SJCRH30 (cell line): ENCODE measurements at regions not wholly inside any gene's neighbourhood (a gene's known extent, or its start where the extent isn't known, plus 50 kb on each side); places are given as distances from the start of the nearest gene placed in this dataset.
"Not testable (repeated sequence)": the region's sequence is repeated elsewhere in the genome, so short reads cannot be mapped to it uniquely, and the experiment has no call there.

Experiments
- DNase-seq, 2 experiments: peaks; one replicate each; pipeline ENCODE4 v3.0.0-alpha.2; 2015 to 2020
- H3K27ac ChIP-seq: fragments of 250-450 bp; sonication (Bioruptor Pico); 2 replicates; pipeline ENCODE4 v1.5.1; 2020; ENCODE audit warnings: mild to moderate bottlenecking, moderate library complexity
- H3K27me3 ChIP-seq: fragments of 250-450 bp; sonication (Bioruptor Pico); 2 replicates; pipeline ENCODE4 v1.5.1; 2020; ENCODE audit warnings: mild to moderate bottlenecking, moderate library complexity
- H3K36me3 ChIP-seq: fragments of 250-450 bp; sonication (Bioruptor Pico); 2 replicates; pipeline ENCODE4 v1.5.1; 2020; ENCODE audit warnings: mild to moderate bottlenecking, moderate library complexity
- H3K4me1 ChIP-seq: fragments of 250-450 bp; sonication (Bioruptor Pico); 2 replicates; pipeline ENCODE4 v1.5.1; 2020; ENCODE audit warnings: mild to moderate bottlenecking, moderate library complexity
- H3K4me3 ChIP-seq: fragments of 250-450 bp; sonication (Bioruptor Pico); 2 replicates; pipeline ENCODE4 v1.5.1; 2020; ENCODE audit warnings: mild to moderate bottlenecking, moderate library complexity
- H3K9me3 ChIP-seq: fragments of 250-450 bp; sonication (Bioruptor Pico); replicated peaks from 2 replicates; pipeline ENCODE4 v1.5.1; 2020; ENCODE audit warnings: mild to moderate bottlenecking, moderate library complexity

DNA sequence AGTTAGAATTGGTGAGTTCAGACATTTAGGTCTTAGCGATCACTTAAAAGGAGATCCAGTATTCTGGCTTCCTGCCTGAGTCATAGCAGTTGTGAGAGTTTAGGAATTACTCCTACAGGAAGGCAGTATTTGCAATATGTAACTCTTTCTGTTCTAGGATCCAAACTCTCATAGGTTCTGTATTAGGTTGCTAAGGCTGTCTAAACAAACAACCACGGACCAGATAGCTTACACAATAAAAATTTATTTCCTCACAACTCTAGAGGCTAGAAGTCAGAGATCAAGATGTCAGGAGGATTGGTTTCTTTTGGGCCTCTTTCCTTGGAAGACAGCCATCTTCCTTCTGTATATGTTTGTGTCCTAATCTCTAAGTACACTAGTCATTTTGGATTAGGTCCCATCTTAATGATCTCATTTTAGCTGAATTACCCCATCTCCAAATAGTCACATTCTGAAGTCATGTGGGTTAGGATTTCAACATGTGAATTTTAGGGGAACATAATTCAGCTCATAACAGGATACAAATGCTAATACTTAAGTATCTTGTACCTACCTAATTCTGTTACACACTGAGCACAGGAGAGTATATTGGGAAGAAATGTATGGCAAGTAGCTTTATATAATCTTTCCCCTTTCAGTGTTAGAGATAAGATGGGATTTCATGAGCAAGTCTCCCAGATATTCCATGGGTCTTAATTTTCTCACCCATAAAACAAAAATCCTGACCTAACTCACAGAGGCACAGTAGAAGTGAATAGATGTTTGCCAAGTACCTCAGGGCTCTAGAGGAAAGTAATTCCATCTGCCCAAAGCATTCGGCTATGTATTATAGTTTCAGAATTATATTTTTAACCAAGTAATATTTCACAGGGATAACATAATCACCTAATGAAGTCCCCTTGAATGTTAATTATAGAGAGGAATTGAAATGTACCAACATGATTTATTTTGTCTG is 144.4 kb downstream of the PTBP2 start:
- H3K36me3 ChIP-seq, result no peaks in the 10 kb centered on the region
- H3K27me3 ChIP-seq, result no peaks in the 10 kb centered on the region
- no peak for DNase-seq
- H3K9me3 ChIP-seq, result no peaks in the 10 kb centered on the region
- H3K4me3 ChIP-seq, result no peak overlapping the region
- H3K4me1 ChIP-seq, result no peaks in the 10 kb centered on the region
- H3K27ac ChIP-seq, result no peak overlapping the region

DNA sequence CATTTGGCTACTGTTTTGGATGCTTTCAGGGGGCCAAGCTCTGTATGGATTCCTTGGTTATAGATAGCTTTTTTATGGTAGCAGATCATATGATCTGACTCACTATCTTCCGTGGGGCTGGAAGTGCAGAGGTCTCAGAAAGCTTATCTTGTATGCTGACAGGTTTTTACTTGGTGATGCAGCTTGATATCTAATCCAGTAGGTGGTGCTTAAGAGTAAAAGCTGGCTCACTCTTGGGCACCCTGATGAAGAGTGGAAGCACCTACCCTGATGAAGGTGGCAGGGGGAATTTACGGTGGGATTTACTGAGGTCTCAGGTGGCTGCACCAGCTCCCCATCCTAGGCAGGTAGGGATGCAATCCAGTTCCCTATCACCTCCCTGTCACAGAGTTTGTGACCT is 151.2 kb downstream of the PTBP2 start:
- H3K36me3 ChIP-seq, result no peaks in the 10 kb centered on the region
- H3K27ac ChIP-seq, result no peak overlapping the region
- no peaks in the 10 kb centered on the region for H3K4me1 ChIP-seq
- no peak for DNase-seq
- H3K4me3 ChIP-seq, result no peak overlapping the region
- no peaks in the 10 kb centered on the region for H3K9me3 ChIP-seq
- no peaks in the 10 kb centered on the region for H3K27me3 ChIP-seq

DNA sequence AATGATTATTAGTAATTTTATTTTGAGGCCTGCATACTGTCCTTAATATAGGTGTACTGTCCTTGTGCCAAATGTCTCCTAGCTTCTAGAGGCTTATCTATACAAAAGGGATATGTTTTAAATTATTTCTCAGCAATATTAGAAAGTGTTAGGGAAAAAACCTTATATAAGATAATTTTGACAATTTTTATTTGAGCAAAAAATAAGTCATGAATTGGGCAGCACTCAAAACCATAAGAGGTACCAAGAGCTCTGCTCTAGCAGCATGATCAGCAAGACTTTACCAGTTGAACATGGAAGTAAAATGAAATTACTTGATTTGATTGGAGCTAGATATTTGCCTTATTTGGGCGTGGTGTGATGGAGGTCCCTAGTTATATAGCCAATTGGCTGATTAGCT is 157.1 kb downstream of the PTBP2 start:
- no peaks in the 10 kb centered on the region for H3K36me3 ChIP-seq
- H3K27me3 ChIP-seq, result no peaks in the 10 kb centered on the region
- H3K9me3 ChIP-seq, result no peaks in the 10 kb centered on the region
- no peak overlapping the region for H3K4me3 ChIP-seq
- no peaks in the 10 kb centered on the region for H3K4me1 ChIP-seq
- H3K27ac ChIP-seq, result no peak overlapping the region
- no peak for DNase-seq

DNA sequence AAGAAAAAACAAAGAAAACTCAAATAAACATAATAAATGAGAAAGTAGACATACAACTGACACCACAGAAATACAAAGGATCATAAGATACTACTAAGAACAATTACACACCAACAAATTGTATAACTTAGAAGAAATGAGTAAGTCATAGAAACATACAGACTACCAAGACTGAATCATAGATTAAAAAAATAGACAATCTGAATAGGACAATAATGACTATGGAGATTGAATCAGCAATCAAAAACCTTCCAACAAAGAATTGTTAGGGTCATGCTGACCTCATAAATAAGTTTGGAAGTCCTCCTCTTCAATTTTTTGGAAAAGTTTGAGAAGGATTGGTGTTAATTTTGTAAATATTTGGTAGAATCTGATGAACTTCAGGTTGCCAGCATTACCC is 159.0 kb downstream of the PTBP2 start:
- Histone ChIP-seq H3K4me3 (no peak overlapping the region), H3K4me1 (no peaks in the 10 kb centered on the region), H3K27me3 (no peaks in the 10 kb centered on the region), H3K27ac (no peak overlapping the region), H3K9me3 (no peaks in the 10 kb centered on the region), H3K36me3 (no peaks in the 10 kb centered on the region)
- DNase-seq, result no peak

DNA sequence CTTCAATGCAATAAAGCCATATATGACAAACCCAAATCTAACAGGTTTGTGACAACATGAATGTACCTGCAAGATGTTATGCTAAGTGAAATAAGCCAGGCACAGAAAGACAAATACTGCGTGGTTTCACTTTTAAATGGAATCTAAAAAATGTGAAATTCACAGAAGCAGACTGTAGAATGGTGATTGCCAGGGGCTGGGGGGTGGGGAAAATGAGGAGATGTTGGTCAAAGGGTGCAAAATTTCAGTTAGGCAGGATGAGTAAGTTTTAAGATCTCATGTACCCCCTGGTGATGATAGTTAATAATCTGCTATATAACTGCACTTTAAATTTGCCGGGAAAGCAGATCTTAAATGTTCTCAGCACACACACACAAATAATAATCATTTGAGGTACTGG is 160.5 kb downstream of the PTBP2 start:
- Histone ChIP-seq H3K36me3 (no peaks in the 10 kb centered on the region), H3K4me3 (no peak overlapping the region), H3K27me3 (no peaks in the 10 kb centered on the region), H3K27ac (no peak overlapping the region), H3K9me3 (no peaks in the 10 kb centered on the region), H3K4me1 (no peaks in the 10 kb centered on the region)
- DNase-seq, result no peak

DNA sequence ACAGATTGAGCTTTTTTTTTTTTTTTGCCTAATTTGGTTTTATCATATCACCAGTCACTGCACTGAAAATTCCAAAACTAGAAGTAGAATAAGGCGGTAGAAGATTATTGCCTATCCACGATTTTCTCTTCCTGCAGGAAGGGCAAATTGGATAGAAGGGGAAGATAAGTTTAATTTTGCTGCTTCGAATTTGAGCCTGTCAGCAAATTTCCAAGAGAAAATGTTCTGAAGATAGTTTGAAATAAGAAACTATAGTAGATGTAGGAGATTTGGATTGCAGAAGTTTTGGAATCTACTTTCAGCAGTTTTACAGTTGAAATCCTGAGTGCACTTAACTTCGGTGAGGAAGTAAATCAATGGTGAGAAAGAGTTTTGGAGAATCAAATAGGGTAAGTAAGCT is 164.9 kb downstream of the PTBP2 start:
- no peaks in the 10 kb centered on the region for H3K9me3 ChIP-seq
- no peak overlapping the region for H3K27ac ChIP-seq
- H3K4me3 ChIP-seq, result no peak overlapping the region
- no peaks in the 10 kb centered on the region for H3K27me3 ChIP-seq
- no peaks in the 10 kb centered on the region for H3K4me1 ChIP-seq
- DNase-seq, result no peak
- H3K36me3 ChIP-seq, result no peaks in the 10 kb centered on the region

DNA sequence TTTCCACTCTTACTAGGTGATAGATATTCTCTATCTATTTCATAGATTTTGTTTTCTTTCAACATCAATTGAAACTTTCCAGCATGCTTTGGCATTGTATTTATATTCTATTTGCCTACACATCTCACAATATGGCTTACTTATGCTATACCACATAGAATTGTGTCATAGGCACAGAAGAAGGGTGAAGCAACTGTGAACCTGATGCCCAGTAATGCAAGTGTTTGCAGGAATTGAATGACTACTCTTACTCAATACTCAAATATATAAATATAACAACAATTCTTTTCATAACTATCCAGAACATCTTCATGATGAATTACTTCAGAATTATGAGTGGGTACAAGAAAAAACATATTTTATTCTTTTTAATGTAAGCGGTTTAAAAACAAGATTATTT is 165.9 kb downstream of the PTBP2 start:
- no peak for DNase-seq

DNA sequence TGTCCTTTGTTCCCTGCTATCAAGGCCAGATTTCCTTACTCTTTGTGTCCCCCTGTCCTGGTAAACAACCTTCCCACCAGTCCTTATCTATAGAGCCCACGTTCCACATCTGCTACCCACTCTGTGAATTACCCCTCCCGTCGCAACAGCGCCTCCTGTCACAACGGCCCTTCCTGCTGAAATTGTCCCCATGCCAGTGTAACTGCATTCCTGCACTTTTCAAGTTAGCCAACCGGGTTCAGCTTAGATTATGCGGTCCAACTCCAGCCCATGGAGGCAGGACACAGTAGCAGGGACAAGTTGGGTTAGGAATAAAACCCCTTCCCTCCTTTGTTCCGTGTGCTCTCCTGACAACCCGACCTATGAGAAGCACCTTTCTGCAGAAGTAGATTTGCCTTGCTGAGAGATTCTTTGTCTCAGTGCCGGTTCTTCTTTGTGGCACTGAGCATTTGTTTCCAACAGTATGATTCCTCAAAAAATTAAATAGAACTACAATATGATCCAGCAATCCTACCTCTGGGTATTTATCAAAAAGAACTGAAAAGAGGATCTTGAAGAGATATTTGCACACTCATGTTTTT is 180.3 kb downstream of the PTBP2 start:
- DNase-seq, result no peak
- H3K27ac ChIP-seq, result no peak overlapping the region
- no peaks in the 10 kb centered on the region for H3K36me3 ChIP-seq
- no peaks in the 10 kb centered on the region for H3K4me1 ChIP-seq
- H3K9me3 ChIP-seq, result no peaks in the 10 kb centered on the region
- H3K27me3 ChIP-seq, result no peaks in the 10 kb centered on the region
- no peak overlapping the region for H3K4me3 ChIP-seq

More for the DNA sequence above, 165.9 kb downstream of the PTBP2 start:
- no peaks in the 10 kb centered on the region for H3K36me3 ChIP-seq
- no peak overlapping the region for H3K27ac ChIP-seq
- H3K4me1 ChIP-seq, result no peaks in the 10 kb centered on the region
- H3K4me3 ChIP-seq, result no peak overlapping the region
- H3K9me3 ChIP-seq, result no peaks in the 10 kb centered on the region
- H3K27me3 ChIP-seq, result no peaks in the 10 kb centered on the region

DNA sequence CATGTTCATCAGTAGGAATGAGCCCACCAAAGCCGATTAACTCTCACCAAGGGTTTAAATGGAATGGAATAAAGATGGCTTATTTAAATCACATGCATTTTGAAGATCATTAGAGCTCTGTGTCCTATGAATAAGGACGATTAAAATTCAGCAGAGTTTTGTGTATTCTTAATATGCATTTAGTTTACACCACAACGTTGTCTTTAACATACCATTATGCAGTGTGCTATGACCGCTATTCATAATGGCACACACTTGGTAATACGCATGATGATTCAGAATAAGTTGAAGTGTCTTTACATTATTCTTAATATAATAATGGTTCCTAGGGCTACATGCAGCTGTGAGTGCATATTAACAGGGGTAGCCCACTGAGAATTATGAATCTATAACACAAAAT is 190.7 kb downstream of the PTBP2 start:
- H3K9me3 ChIP-seq, result no peaks in the 10 kb centered on the region
- no peaks in the 10 kb centered on the region for H3K27me3 ChIP-seq
- H3K4me1 ChIP-seq, result no peaks in the 10 kb centered on the region
- H3K27ac ChIP-seq, result no peak overlapping the region
- H3K4me3 ChIP-seq, result no peak overlapping the region
- no peaks in the 10 kb centered on the region for H3K36me3 ChIP-seq
- DNase-seq, result no peak

DNA sequence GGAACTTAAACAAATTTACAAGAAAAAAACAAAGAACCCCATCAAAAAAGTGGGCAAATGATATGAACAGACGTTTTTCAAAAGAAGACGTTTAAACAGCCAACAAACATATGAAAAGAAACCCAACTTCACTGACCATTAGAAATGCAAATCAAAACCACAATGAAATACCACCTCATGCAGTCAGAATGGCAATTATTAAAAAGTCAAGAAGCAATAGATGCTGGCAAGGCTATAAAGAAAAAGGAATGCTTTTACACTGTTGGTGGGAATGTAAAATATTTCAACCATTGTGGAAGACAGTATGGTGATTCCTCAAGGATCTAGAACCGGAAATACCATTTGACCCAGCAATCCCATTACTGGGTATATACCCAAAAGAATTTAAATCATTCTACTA is 194.1 kb downstream of the PTBP2 start:
- not testable (repeated sequence) for H3K27ac ChIP-seq, DNase-seq, H3K9me3 ChIP-seq, H3K4me1 ChIP-seq, H3K36me3 ChIP-seq, H3K27me3 ChIP-seq, H3K4me3 ChIP-seq

DNA sequence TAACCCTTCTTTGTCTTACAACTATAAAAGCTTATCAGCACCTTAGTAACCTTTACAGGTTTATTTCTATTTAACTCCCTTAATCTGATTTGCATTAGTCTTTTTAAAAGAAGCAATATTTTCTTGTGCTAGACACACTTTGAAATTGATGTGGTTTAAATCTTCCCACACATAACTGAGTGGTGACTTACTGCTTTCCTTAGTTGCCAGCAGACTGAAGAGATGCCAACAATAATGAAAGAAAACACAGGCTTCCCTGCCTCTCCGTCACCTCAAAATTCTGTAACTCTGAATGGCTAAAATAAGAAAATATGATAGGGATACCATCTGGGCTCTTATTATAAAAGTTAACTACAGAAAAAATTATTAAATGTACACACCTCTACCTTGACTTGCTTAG is 196.8 kb downstream of the PTBP2 start:
- Histone ChIP-seq H3K36me3 (no peaks in the 10 kb centered on the region), H3K27ac (no peak overlapping the region)
- no peak for DNase-seq

DNA sequence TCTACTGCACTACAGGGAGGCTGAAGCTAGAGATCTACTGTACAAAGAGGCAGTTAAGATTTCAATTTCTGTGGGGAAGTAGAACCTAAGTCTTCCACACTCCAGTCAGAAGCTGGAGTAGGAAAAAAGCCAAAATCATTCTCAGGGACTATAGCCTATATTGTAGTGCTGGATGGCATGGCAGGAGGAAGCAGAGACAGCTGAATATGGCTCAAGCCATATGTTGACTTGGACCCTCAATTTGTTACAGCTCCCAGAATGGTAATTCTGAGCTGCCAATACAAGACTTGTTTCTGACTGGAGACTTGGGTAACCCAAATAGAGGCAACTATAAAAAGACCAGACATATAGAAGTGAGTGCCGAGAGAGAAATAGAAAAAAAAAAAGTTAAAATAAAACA is 200.6 kb downstream of the PTBP2 start:
- no peaks in the 10 kb centered on the region for H3K36me3 ChIP-seq
- H3K4me1 ChIP-seq, result no peaks in the 10 kb centered on the region
- H3K27ac ChIP-seq, result no peak overlapping the region
- H3K27me3 ChIP-seq, result no peaks in the 10 kb centered on the region
- H3K4me3 ChIP-seq, result no peak overlapping the region
- no peaks in the 10 kb centered on the region; the same call in 1 of the 2 replicates for H3K9me3 ChIP-seq
- DNase-seq, result no peak

More for the DNA sequence above, 196.8 kb downstream of the PTBP2 start:
- no peaks in the 10 kb centered on the region for H3K27me3 ChIP-seq
- H3K4me3 ChIP-seq, result no peak overlapping the region
- no peaks in the 10 kb centered on the region; the same call in 1 of the 2 replicates for H3K9me3 ChIP-seq
- H3K4me1 ChIP-seq, result no peaks in the 10 kb centered on the region

DNA sequence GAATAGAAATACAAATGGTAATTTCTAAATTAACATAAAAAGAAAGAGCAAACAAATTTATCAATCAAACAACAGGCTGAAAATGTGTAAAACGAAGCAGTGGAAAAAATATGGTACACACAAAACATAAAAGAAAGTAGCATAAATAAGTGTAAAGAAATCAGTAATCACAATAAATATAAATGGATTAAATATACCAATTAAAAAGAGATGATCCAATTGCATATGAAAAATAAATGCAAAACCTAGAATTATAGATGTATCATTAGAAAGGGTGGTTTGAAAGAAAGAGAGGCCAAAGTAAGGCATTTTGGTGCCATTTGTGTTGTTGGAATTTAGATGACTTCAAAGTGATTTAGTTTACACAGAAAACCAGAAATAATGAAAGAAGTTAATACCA is 202.2 kb downstream of the PTBP2 start:
- Histone ChIP-seq H3K27me3 (no peaks in the 10 kb centered on the region), H3K36me3 (no peaks in the 10 kb centered on the region), H3K27ac (no peak overlapping the region), H3K9me3 (no peaks in the 10 kb centered on the region; the same call in 1 of the 2 replicates), H3K4me1 (no peaks in the 10 kb centered on the region), H3K4me3 (no peak overlapping the region)
- DNase-seq, result no peak

DNA sequence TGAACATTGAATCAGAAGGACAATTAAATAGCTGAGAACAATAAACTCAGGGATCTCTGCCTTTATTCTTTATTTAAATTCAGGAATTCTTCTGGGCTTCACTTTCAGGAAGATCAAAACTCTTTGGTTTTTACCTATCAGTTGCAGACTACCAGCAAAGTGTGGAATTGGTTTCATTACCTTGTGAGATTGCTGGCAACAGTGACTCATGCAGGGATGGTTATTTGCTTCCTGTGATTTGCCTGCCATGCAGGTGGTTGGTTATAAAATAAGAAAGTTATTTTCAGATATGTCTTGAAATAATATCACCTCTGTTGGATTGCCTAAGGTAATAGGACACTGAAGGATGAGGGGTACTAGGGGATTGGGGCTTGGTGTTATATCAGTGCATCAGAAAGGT is 204.6 kb downstream of the PTBP2 start:
- Histone ChIP-seq H3K9me3 (no peaks in the 10 kb centered on the region; the same call in 1 of the 2 replicates), H3K4me3 (no peak overlapping the region), H3K36me3 (no peaks in the 10 kb centered on the region), H3K27me3 (no peaks in the 10 kb centered on the region; the same call in 1 of the 2 replicates), H3K4me1 (no peaks in the 10 kb centered on the region), H3K27ac (no peak overlapping the region)
- no peak for DNase-seq

DNA sequence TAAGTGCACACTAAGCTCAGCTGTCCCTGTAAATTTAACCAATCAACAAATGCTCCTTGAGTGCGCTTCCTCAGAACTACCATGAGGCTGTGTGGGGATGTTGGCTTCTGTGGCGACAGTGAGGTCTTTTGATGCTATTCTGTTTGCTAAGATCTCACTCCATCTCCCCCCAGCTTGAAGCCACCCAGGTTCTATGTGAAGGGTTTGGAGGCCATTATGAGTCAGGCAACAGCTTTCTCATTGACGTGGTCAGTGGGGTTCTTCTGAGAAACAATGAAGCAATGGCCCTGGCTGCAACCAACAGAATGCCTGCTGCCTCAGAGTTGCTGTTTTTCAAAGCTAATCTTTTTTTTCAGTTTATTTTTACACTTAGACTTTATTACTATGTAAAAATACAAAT is 205.5 kb downstream of the PTBP2 start:
- no peaks in the 10 kb centered on the region; the same call in 1 of the 2 replicates for H3K9me3 ChIP-seq
- H3K36me3 ChIP-seq, result no peaks in the 10 kb centered on the region
- DNase-seq, result no peak
- no peak overlapping the region for H3K27ac ChIP-seq
- H3K4me1 ChIP-seq, result no peaks in the 10 kb centered on the region
- no peaks in the 10 kb centered on the region; the same call in 1 of the 2 replicates for H3K27me3 ChIP-seq
- no peak overlapping the region for H3K4me3 ChIP-seq
